HCT116 (cell line): ENCODE measurements at regions not wholly inside any gene's neighbourhood (a gene's known extent, or its start where the extent isn't known, plus 50 kb on each side); places are given as distances from the start of the nearest gene placed in this dataset.

Experiments
- ATAC-seq: fragments of 200-7000 bp; cut with Tn5 transposase; 2 replicates; pipeline ENCODE4 v1.9.1; 2020; ENCODE audit warnings: mild to moderate bottlenecking, moderate library complexity
- BruUV-seq: library from RNA; stranded (reverse); fragments of 400-500 nt; replicated peaks from 2 replicates; lab custom pipeline; 2021; lab: Mats Ljungman, UMichigan
- CTCF ChIA-PET: fragments of 300-600 bp; sonication (Branson Sonifier 250); formaldehyde crosslinking; loops from one replicate; lab custom pipeline; 2021; ENCODE audit warnings: antibody characterized with exemption; lab: Charles Lee
- POLR2A ChIA-PET: fragments of 300-600, 350-600 bp; sonication (Branson Sonifier 250); formaldehyde crosslinking; loops from one replicate; lab custom pipeline; 2021; ENCODE audit warnings: antibody characterized with exemption; lab: Charles Lee
- RAD21 ChIA-PET, 2 experiments: fragments of 300-600 bp; sonication (Branson Sonifier 250); formaldehyde crosslinking; loops; one replicate each; lab custom pipeline; 2023; ENCODE audit warnings: low total read pairs in 2 of 2; ENCODE audit not compliant: uncharacterized antibody in 2 of 2, unreplicated experiment in 2 of 2, low non-redundant PET in 1 of 2; lab: Charles Lee
- DNase-seq: peaks from one replicate; pipeline ENCODE4 v3.0.0-alpha.2; 2010; ENCODE audit warnings: low read depth, low spot score
- H2AFZ ChIP-seq: fragments of 200-600 bp; shearing (Covaris generic), sonication (generic); 2 replicates; pipeline ENCODE4 v1.6.1; 2017; ENCODE audit warnings: low read depth, mixed run types, mixed read lengths, antibody characterized with exemption, low read length; ENCODE audit not compliant: poor library complexity, severe bottlenecking
- H3K27ac ChIP-seq: 2 replicates; pipeline ENCODE4 v1.5.1; 2012; ENCODE audit warnings: low read depth, low read length
- H3K27me3 ChIP-seq: fragments of 200-600 bp; sonication (generic); 2 replicates; pipeline ENCODE4 v1.6.1; 2016; ENCODE audit warnings: mixed run types, low read length, mixed read lengths; ENCODE audit not compliant: insufficient read depth
- H3K36me3 ChIP-seq, 2 experiments: fragments of 200-500 bp in 1 of 2; fragments of 200-600 bp in 1 of 2; sonication (Bioruptor generic) in 1 of 2; sonication (generic) in 1 of 2; 2 replicates each; pipeline versions ENCODE4 v1.5.1 to v1.6.1; 2014 to 2016; ENCODE audit warnings: low read length in 2 of 2, inconsistent platforms in 1 of 2, mixed read lengths in 1 of 2, mixed run types in 1 of 2; ENCODE audit not compliant: insufficient read depth in 2 of 2, control insufficient read depth in 1 of 2
- H3K4me1 ChIP-seq, 2 experiments: fragments of 200-600 bp in 1 of 2; sonication (generic) in 1 of 2; 2 replicates each; pipeline versions ENCODE4 v1.5.1 to v1.6.1; 2012 to 2017; ENCODE audit warnings: low read length in 2 of 2, inconsistent platforms in 1 of 2, mild to moderate bottlenecking in 1 of 2, mixed read lengths in 1 of 2, mixed run types in 1 of 2, moderate library complexity in 1 of 2; ENCODE audit not compliant: insufficient read depth in 2 of 2, control insufficient read depth in 1 of 2
- H3K4me2 ChIP-seq: fragments of 200-600 bp; sonication (generic); 2 replicates; pipeline ENCODE4 v1.6.1; 2017; ENCODE audit warnings: mixed run types, low read length, mixed read lengths
- H3K4me3 ChIP-seq, 2 experiments: fragments of 200-600 bp in 1 of 2; sonication (generic) in 1 of 2; replicated peaks in 1 of 2; 2 replicates each; pipeline ENCODE4 v1.5.1; 2011 to 2016; ENCODE audit warnings: low read length in 2 of 2, control low read depth in 1 of 2, low read depth in 1 of 2, mild to moderate bottlenecking in 1 of 2, mixed read lengths in 1 of 2, mixed run types in 1 of 2
- H3K79me2 ChIP-seq: fragments of 200-600 bp; sonication (generic); 2 replicates; pipeline ENCODE4 v1.6.1; 2017; ENCODE audit warnings: mild to moderate bottlenecking, mixed run types, low read length, moderate library complexity, mixed read lengths; ENCODE audit not compliant: insufficient read depth
- H3K9ac ChIP-seq: fragments of 200-600 bp; sonication (generic); 2 replicates; pipeline ENCODE4 v1.6.1; 2016; ENCODE audit warnings: low read length, mixed read lengths
- H3K9me2 ChIP-seq: fragments of 200-600 bp; sonication (generic), shearing (Covaris generic); 2 replicates; pipeline ENCODE4 v1.6.1; 2017; ENCODE audit warnings: mixed run types, mild to moderate bottlenecking, moderate library complexity; ENCODE audit not compliant: insufficient read depth
- H3K9me3 ChIP-seq, 2 experiments: fragments of 200-500 bp in 1 of 2; fragments of 200-600 bp in 1 of 2; sonication (Bioruptor generic) in 1 of 2; sonication (generic) in 1 of 2; 2 replicates each; pipeline ENCODE4 v1.6.1; 2014 to 2017; ENCODE audit warnings: low read length in 2 of 2, mixed read lengths in 2 of 2, inconsistent platforms in 1 of 2, low read depth in 1 of 2, mild to moderate bottlenecking in 1 of 2, mixed run types in 1 of 2, moderate library complexity in 1 of 2; ENCODE audit not compliant: control insufficient read depth in 1 of 2, insufficient read depth in 1 of 2
- H4K20me1 ChIP-seq: fragments of 200-600 bp; sonication (generic), shearing (Covaris generic); 2 replicates; pipeline ENCODE4 v1.6.1; 2017; ENCODE audit warnings: mixed run types, mild to moderate bottlenecking, moderate library complexity; ENCODE audit not compliant: insufficient read depth
- CBX3 ChIP-seq: IDR thresholded peaks from 2 replicates; pipeline ENCODE4 v1.6.1; 2012; ENCODE audit warnings: low read depth
- EZH2 ChIP-seq: fragments of 200-600 bp; sonication (generic); IDR thresholded peaks from 2 replicates; pipeline ENCODE4 v1.6.1; 2017; ENCODE audit warnings: antibody characterized with exemption, mixed run types
- EZH2phosphoT487 ChIP-seq: fragments of 200-600 bp; IDR thresholded peaks from 2 replicates; pipeline ENCODE4 v1.6.1; 2018; ENCODE audit warnings: antibody characterized with exemption, borderline replicate concordance
- REST ChIP-seq: IDR thresholded peaks from 2 replicates; pipeline ENCODE4 v1.6.1; 2012; ENCODE audit warnings: low read depth
- SIN3A ChIP-seq: IDR thresholded peaks from 2 replicates; pipeline ENCODE4 v1.6.1; 2012; ENCODE audit warnings: low read depth
- SP1 ChIP-seq: IDR thresholded peaks from 2 replicates; pipeline ENCODE4 v1.6.1; 2012; ENCODE audit warnings: low read depth
- SRF ChIP-seq: IDR thresholded peaks from 2 replicates; pipeline ENCODE4 v1.6.1; 2012; ENCODE audit warnings: low read depth
- ZFX ChIP-seq: fragments of 450-650 bp; IDR thresholded peaks from 2 replicates; pipeline ENCODE4 v1.6.1; 2017
- intact Hi-C: fragments of 100-400 bp; cut with micrococcal nuclease; formaldehyde crosslinking; loops from 2 replicates; pipeline ENCODE4 v1.10.0; 2022

- Histone ChIP-seq H2AFZ (no peak overlapping the region), H3K9me2 (no peaks in the 10 kb centered on the region), H3K79me2 (no peaks in the 10 kb centered on the region), H3K36me3 (no peaks in the 10 kb centered on the region), H3K4me1 (no peaks in the 10 kb centered on the region), H4K20me1 (no peaks in the 10 kb centered on the region), H3K9me3 (no peaks in the 10 kb centered on the region), H3K9ac (no peak overlapping the region), H3K27ac (no peak overlapping the region), H3K27me3 (no peaks in the 10 kb centered on the region), H3K4me3 (no peak overlapping the region), H3K4me2 (no peak overlapping the region)
- BruUV-seq: no TSS peak
- intact Hi-C loops: no loop called here
- POLR2A ChIA-PET: no interaction called here
- TF ChIP-seq SP1 (no peak), ZFX (no peak), EZH2 (no peak), SRF (no peak)
- ATAC-seq (no peak), DNase-seq (no peak)
- RAD21 ChIA-PET: no interaction called here
- CTCF ChIA-PET: no interaction called here
These were observed 356.0 kb downstream of the ZPLD1 start for GRCh38 chr3:102790747-102791325.

GRCh38 chr3:102791641-102792589 lies 357.1 kb downstream of the ZPLD1 start:
- intact Hi-C loops: no loop called here
- H3K36me3 ChIP-seq: no peaks in the 10 kb centered on the region
- POLR2A ChIA-PET: no interaction called here
- no peak for TF ChIP-seq EZH2
- TF ChIP-seq SP1: no peak
- TF ChIP-seq EZH2phosphoT487: no peak
- TF ChIP-seq CBX3: no peak
- no peak for TF ChIP-seq REST
- no peak for TF ChIP-seq SIN3A
- TF ChIP-seq, all 23 proteins: peak for 0
- Histone ChIP-seq H3K9me3 (no peaks in the 10 kb centered on the region), H3K9ac (no peak overlapping the region), H3K27ac (no peak overlapping the region), H3K4me3 (no peak overlapping the region), H3K27me3 (no peaks in the 10 kb centered on the region), H3K4me1 (no peaks in the 10 kb centered on the region), H3K9me2 (no peaks in the 10 kb centered on the region), H2AFZ (no peak overlapping the region), H4K20me1 (no peaks in the 10 kb centered on the region), H3K4me2 (no peak overlapping the region), H3K79me2 (no peaks in the 10 kb centered on the region)
- BruUV-seq: no TSS peak
- no peak for ATAC-seq
- DNase-seq: no peak
- ChIA-PET RAD21 (no interaction called here), CTCF (no interaction called here)
